ENCODE measurements at regions not wholly inside any gene's neighbourhood (a gene's known extent, or its start where the extent isn't known, plus 50 kb on each side); places are given as distances from the start of the nearest gene placed in this dataset.

DNA sequence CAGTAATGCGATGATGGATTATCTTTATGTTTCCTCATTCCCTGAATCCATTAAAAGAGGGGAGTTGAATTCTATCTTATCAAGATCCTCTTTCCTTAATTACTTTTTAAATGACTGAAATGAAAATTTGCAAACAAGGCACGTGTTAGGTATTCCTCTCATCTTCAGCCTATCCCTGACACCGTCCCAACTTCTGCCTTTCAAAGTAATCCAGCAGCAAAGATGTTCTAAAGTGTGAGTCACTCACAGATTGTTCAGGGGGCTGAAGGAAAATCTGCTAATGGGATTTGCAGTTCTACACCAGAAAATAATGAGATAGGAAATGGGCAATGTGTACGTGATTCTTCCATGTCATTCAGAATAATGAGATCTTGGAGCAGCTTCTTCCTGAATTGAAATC, 403.0 kb downstream of the ARHGEF28 start:
- Histone ChIP-seq H3K4me3 (ENCODE audit: low read length) (no peak overlapping the region), H3K4me2 (ENCODE audit: low read depth, low read length) (no peak overlapping the region), H3F3A (ENCODE audit: insufficient read depth, low read length) (no peaks in the 10 kb centered on the region), H4K20me1 (ENCODE audit: insufficient read depth, low read length) (no peaks in the 10 kb centered on the region), H2AFZ (ENCODE audit: low read length) (no peak overlapping the region), H3K27me3 (replicated peaks; ENCODE audit: insufficient read depth, low read length) (no peaks in the 10 kb centered on the region), H3K9me2 (replicated peaks; ENCODE audit: insufficient read depth, low read length) (no peaks in the 10 kb centered on the region), H3K9me3 (replicated peaks; ENCODE audit: insufficient read depth, low read length) (no peaks in the 10 kb centered on the region), H3K9ac (ENCODE audit: low read length) (no peak overlapping the region), H3K4me1 (ENCODE audit: low read length) (no peaks in the 10 kb centered on the region), H3K27ac (ENCODE audit: low read length) (no peak overlapping the region), H3K36me3 (replicated peaks; ENCODE audit: insufficient read depth, low read length) (no peaks in the 10 kb centered on the region), H3K79me2 (ENCODE audit: low read length) (no peaks in the 10 kb centered on the region)
- no peak for TF ChIP-seq EZH2phosphoT487 (IDR thresholded peaks at IDR 0.05; ENCODE audit: low read length)
- DNase-seq = no peak

DNA sequence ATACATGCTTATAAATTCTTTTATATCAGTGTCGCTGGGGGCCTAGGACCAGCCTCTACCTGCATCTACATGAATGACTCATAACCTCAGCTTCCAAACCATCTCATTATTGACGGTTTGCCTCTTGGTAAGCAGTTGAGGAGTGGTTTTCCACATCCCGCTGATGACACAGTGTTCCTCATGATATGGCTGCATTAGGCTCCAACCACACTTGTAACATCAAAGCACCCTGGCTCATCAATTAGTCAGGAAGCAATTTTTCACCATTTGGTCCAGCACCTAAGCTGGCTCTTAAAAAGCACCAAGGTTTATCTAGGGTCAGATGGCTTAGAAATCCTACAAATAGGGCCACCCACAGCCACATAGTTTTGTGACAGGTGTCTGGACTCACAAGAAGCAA, 402.4 kb downstream of the ARHGEF28 start:
- Histone ChIP-seq H3K27me3 (replicated peaks; ENCODE audit: insufficient read depth, low read length) (no peaks in the 10 kb centered on the region), H3K9ac (ENCODE audit: low read length) (no peak overlapping the region), H3K9me3 (replicated peaks; ENCODE audit: insufficient read depth, low read length) (no peaks in the 10 kb centered on the region), H3K4me1 (ENCODE audit: low read length) (no peaks in the 10 kb centered on the region), H4K20me1 (ENCODE audit: insufficient read depth, low read length) (no peaks in the 10 kb centered on the region), H3K9me2 (replicated peaks; ENCODE audit: insufficient read depth, low read length) (no peaks in the 10 kb centered on the region), H2AFZ (ENCODE audit: low read length) (no peak overlapping the region), H3F3A (ENCODE audit: insufficient read depth, low read length) (no peaks in the 10 kb centered on the region), H3K36me3 (replicated peaks; ENCODE audit: insufficient read depth, low read length) (no peaks in the 10 kb centered on the region), H3K27ac (ENCODE audit: low read length) (no peak overlapping the region), H3K4me3 (ENCODE audit: low read length) (no peak overlapping the region), H3K79me2 (ENCODE audit: low read length) (no peaks in the 10 kb centered on the region), H3K4me2 (ENCODE audit: low read depth, low read length) (no peak overlapping the region)
- DNase-seq = no peak
- TF ChIP-seq EZH2 (optimal IDR thresholded peaks at IDR 0.05; ENCODE audit: low read depth, low read length) (no peak), EZH2phosphoT487 (IDR thresholded peaks at IDR 0.05; ENCODE audit: low read length) (no peak)
- TF ChIP-seq, protein P1, sequence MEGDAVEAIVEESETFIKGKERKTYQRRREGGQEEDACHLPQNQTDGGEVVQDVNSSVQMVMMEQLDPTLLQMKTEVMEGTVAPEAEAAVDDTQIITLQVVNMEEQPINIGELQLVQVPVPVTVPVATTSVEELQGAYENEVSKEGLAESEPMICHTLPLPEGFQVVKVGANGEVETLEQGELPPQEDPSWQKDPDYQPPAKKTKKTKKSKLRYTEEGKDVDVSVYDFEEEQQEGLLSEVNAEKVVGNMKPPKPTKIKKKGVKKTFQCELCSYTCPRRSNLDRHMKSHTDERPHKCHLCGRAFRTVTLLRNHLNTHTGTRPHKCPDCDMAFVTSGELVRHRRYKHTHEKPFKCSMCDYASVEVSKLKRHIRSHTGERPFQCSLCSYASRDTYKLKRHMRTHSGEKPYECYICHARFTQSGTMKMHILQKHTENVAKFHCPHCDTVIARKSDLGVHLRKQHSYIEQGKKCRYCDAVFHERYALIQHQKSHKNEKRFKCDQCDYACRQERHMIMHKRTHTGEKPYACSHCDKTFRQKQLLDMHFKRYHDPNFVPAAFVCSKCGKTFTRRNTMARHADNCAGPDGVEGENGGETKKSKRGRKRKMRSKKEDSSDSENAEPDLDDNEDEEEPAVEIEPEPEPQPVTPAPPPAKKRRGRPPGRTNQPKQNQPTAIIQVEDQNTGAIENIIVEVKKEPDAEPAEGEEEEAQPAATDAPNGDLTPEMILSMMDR (IDR thresholded peaks at IDR 0.05; ENCODE audit: low read length) = no peak

DNA sequence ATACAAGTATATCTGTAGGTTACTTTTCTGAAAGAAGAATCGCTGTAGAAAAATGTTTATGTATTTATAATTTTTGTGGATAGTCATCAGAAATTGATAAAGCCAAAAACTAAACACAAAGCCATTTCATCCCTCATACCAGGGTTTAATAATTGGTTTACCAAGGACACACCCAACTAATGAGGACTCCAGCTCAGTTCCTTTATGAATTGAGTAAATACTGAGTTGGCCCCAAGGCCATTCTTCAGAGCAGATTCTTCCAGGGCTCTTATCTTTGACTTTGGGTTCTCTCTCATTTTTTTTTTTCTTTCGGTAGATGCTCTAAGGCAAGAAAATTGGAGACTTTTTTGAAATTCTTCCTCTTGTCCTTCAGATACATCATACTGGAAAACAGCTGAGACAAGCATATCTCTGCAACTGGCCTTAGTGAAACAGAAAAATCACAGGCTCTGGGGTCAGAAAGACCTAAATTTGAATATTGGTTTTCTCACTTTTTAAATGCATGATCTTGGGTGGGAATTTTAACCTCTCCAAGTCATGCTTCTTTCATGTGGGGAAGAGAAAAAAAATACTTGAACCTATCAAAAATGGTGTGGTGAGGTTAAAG, 401.8 kb downstream of the ARHGEF28 start:
- H3K79me2 ChIP-seq (ENCODE audit: low read length) = no peaks in the 10 kb centered on the region
- H4K20me1 ChIP-seq (ENCODE audit: insufficient read depth, low read length) = no peaks in the 10 kb centered on the region
- no peaks in the 10 kb centered on the region for H3K9me2 ChIP-seq (replicated peaks; ENCODE audit: insufficient read depth, low read length)
- no peak for TF ChIP-seq EZH2 (optimal IDR thresholded peaks at IDR 0.05; ENCODE audit: low read depth, low read length)
- TF ChIP-seq, protein P1 (IDR thresholded peaks at IDR 0.05; ENCODE audit: low read length) = no peak
- no peak for TF ChIP-seq EZH2phosphoT487 (IDR thresholded peaks at IDR 0.05; ENCODE audit: low read length)
- no peak overlapping the region for H3K9ac ChIP-seq (ENCODE audit: low read length)
- no peak overlapping the region for H3K4me3 ChIP-seq (ENCODE audit: low read length)
- no peaks in the 10 kb centered on the region for H3K4me1 ChIP-seq (ENCODE audit: low read length)
- no peaks in the 10 kb centered on the region for H3F3A ChIP-seq (ENCODE audit: insufficient read depth, low read length)
- no peak overlapping the region for H3K27ac ChIP-seq (ENCODE audit: low read length)
- no peak overlapping the region for H2AFZ ChIP-seq (ENCODE audit: low read length)
- no peaks in the 10 kb centered on the region for H3K9me3 ChIP-seq (replicated peaks; ENCODE audit: insufficient read depth, low read length)
- H3K4me2 ChIP-seq (ENCODE audit: low read depth, low read length) = no peak overlapping the region
- no peaks in the 10 kb centered on the region for H3K27me3 ChIP-seq (replicated peaks; ENCODE audit: insufficient read depth, low read length)
- no peak for DNase-seq
- H3K36me3 ChIP-seq (replicated peaks; ENCODE audit: insufficient read depth, low read length) = no peaks in the 10 kb centered on the region

DNA sequence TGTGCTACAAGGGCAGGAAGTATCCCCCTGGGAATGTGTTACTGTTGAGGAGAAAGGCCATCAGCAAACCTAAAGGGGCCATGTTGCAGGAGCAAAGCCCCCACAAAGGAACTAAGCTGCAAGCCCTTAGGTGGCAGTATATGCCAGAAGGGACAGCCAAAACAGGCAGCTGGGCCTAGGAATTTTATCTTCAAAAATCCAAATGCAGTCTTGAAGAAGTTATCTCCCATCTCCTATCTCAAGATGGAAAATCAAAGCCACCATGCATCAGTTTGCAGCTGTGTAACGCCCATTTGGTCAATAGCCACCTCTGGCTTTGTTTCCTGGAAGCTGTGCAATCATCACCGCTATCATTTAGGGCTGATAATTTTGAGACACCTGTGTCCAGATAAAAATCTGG, 400.3 kb downstream of the ARHGEF28 start:
- Histone ChIP-seq H3K9me2 (replicated peaks; ENCODE audit: insufficient read depth, low read length) (no peaks in the 10 kb centered on the region), H4K20me1 (ENCODE audit: insufficient read depth, low read length) (no peaks in the 10 kb centered on the region), H3K27me3 (replicated peaks; ENCODE audit: insufficient read depth, low read length) (no peaks in the 10 kb centered on the region), H3K9me3 (replicated peaks; ENCODE audit: insufficient read depth, low read length) (no peaks in the 10 kb centered on the region), H3K36me3 (replicated peaks; ENCODE audit: insufficient read depth, low read length) (no peaks in the 10 kb centered on the region), H3K9ac (ENCODE audit: low read length) (no peak overlapping the region), H2AFZ (ENCODE audit: low read length) (no peak overlapping the region), H3K27ac (ENCODE audit: low read length) (no peak overlapping the region), H3K4me1 (ENCODE audit: low read length) (no peaks in the 10 kb centered on the region), H3F3A (ENCODE audit: insufficient read depth, low read length) (no peaks in the 10 kb centered on the region), H3K79me2 (ENCODE audit: low read length) (no peaks in the 10 kb centered on the region), H3K4me2 (ENCODE audit: low read depth, low read length) (no peak overlapping the region), H3K4me3 (ENCODE audit: low read length) (no peak overlapping the region)
- DNase-seq = no peak
- TF ChIP-seq, protein P1 (IDR thresholded peaks at IDR 0.05; ENCODE audit: low read length) = no peak
- TF ChIP-seq EZH2phosphoT487 (IDR thresholded peaks at IDR 0.05; ENCODE audit: low read length) (no peak), EZH2 (optimal IDR thresholded peaks at IDR 0.05; ENCODE audit: low read depth, low read length) (no peak)
